ENCODE measurements at regions not wholly inside any gene's neighbourhood (a gene's known extent, or its start where the extent isn't known, plus 50 kb on each side); places are given as distances from the start of the nearest gene placed in this dataset.
"Not testable (repeated sequence)": the region's sequence is repeated elsewhere in the genome, so short reads cannot be mapped to it uniquely, and the experiment has no call there.

GRCh38 chr11:39120890-39121289, 2338.6 kb downstream of the LRRC4C start:
- no peak for DNase-seq

GRCh38 chr11:39113606-39114005, 2345.8 kb downstream of the LRRC4C start:
- no peak for DNase-seq

- DNase-seq, result no peak
Observed at GRCh38 chr11:39102236-39102635, 2357.2 kb downstream of the LRRC4C start.

- no peak for DNase-seq
Observed at GRCh38 chr11:39078465-39078864, 2381.0 kb downstream of the LRRC4C start.

- DNase-seq, result no peak
Observed at GRCh38 chr11:39037611-39038010, 2421.8 kb downstream of the LRRC4C start.

GRCh38 chr11:39036021-39036420, 2423.4 kb downstream of the LRRC4C start:
- DNase-seq, result no peak

GRCh38 chr11:39021539-39021938, 2423.5 kb upstream of the RAG2 start:
- no peak for DNase-seq

GRCh38 chr11:39011797-39012196, 2413.8 kb upstream of the RAG2 start:
- DNase-seq, result no peak

GRCh38 chr11:38990841-38991240, 2392.8 kb upstream of the RAG2 start:
- DNase-seq, result no peak

- no peak for DNase-seq
Observed at GRCh38 chr11:38990139-38990538, 2392.1 kb upstream of the RAG2 start.

- DNase-seq, result no peak
Observed at GRCh38 chr11:38988908-38989307, 2390.9 kb upstream of the RAG2 start.

GRCh38 chr11:38972220-38972619, 2374.2 kb upstream of the RAG2 start:
- DNase-seq, result no peak

- DNase-seq, result no peak
Observed at GRCh38 chr11:38971141-38971540, 2373.1 kb upstream of the RAG2 start.

GRCh38 chr11:38968951-38969350, 2370.9 kb upstream of the RAG2 start:
- no peak for DNase-seq

GRCh38 chr11:38952698-38953097, 2354.7 kb upstream of the RAG2 start:
- no peak for DNase-seq

GRCh38 chr11:38950867-38951266, 2352.8 kb upstream of the RAG2 start:
- DNase-seq, result no peak

GRCh38 chr11:38948392-38948791, 2350.4 kb upstream of the RAG2 start:
- DNase-seq, result no peak

- DNase-seq, result no peak
Observed at GRCh38 chr11:38937709-38938108, 2339.7 kb upstream of the RAG2 start.

- DNase-seq, result no peak
Observed at GRCh38 chr11:38935941-38936340, 2337.9 kb upstream of the RAG2 start.

- DNase-seq, result no peak
Observed at GRCh38 chr11:38927993-38928392, 2330.0 kb upstream of the RAG2 start.

GRCh38 chr11:38924644-38925043, 2326.6 kb upstream of the RAG2 start:
- no peak for DNase-seq

GRCh38 chr11:38900211-38900610, 2302.2 kb upstream of the RAG2 start:
- DNase-seq, result no peak

- DNase-seq, result not testable (repeated sequence)
Observed at GRCh38 chr11:38894201-38894600, 2296.2 kb upstream of the RAG2 start.

GRCh38 chr11:38884145-38884865, 2286.3 kb upstream of the RAG2 start:
- DNase-seq, result no peak

GRCh38 chr11:38867338-38867737, 2269.3 kb upstream of the RAG2 start:
- no peak for DNase-seq
